HFF-Myc (cell line): ENCODE measurements at regions not wholly inside any gene's neighbourhood (a gene's known extent, or its start where the extent isn't known, plus 50 kb on each side); places are given as distances from the start of the nearest gene placed in this dataset.

Experiments
- DNase-seq: peaks from one replicate; pipeline ENCODE4 v3.0.0-alpha.2; 2011; ENCODE audit warnings: low read depth; ENCODE audit errors: extremely low read depth
- H3K4me3 ChIP-seq: replicated peaks from 2 replicates; pipeline ENCODE4 v1.5.1; 2011; ENCODE audit warnings: low read depth, mild to moderate bottlenecking, control low read depth, low read length
- TF ChIP-seq, protein P1 (sequence below): IDR thresholded peaks from 2 replicates; pipeline ENCODE4 v1.5.1; 2012; ENCODE audit warnings: mild to moderate bottlenecking, low read depth, low read length, control low read depth; ENCODE audit errors: missing control alignments

- DNase-seq = no peak
- H3K4me3 ChIP-seq = no peak overlapping the region
- TF ChIP-seq, protein P1, sequence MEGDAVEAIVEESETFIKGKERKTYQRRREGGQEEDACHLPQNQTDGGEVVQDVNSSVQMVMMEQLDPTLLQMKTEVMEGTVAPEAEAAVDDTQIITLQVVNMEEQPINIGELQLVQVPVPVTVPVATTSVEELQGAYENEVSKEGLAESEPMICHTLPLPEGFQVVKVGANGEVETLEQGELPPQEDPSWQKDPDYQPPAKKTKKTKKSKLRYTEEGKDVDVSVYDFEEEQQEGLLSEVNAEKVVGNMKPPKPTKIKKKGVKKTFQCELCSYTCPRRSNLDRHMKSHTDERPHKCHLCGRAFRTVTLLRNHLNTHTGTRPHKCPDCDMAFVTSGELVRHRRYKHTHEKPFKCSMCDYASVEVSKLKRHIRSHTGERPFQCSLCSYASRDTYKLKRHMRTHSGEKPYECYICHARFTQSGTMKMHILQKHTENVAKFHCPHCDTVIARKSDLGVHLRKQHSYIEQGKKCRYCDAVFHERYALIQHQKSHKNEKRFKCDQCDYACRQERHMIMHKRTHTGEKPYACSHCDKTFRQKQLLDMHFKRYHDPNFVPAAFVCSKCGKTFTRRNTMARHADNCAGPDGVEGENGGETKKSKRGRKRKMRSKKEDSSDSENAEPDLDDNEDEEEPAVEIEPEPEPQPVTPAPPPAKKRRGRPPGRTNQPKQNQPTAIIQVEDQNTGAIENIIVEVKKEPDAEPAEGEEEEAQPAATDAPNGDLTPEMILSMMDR = no peak
Observed at GRCh38 chr6:12436224-12436623, 146.1 kb downstream of the EDN1 start.

GRCh38 chr6:12436683-12437082 lies 146.5 kb downstream of the EDN1 start:
- TF ChIP-seq, protein P1 = no peak
- no peak for DNase-seq
- no peak overlapping the region for H3K4me3 ChIP-seq

- no peak overlapping the region for H3K4me3 ChIP-seq
- TF ChIP-seq, protein P1 = no peak
- DNase-seq = no peak
Observed at GRCh38 chr6:12439296-12439695, 149.1 kb downstream of the EDN1 start.

DNA sequence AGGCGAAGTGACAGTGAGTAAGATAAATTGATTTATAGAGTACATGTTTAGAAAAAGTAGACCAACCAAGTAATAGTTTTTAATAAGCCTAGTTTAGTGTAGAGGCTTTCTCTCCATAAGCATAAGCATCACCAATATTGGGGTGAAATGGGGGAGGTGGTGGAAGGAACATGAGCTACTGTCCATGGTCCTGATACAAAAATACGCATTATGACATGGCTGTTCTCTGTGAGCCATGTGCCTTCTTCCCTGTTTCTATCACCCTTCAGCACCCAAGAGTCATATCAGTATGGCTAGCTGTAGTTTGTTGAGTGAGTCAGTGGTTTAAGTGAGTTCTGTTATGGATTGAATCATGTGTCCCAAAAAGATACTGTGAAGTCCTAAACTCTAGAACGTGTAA lies 150.8 kb downstream of the EDN1 start:
- H3K4me3 ChIP-seq = no peak overlapping the region
- TF ChIP-seq, protein P1 = no peak
- no peak for DNase-seq

GRCh38 chr6:12442455-12442854 lies 152.3 kb downstream of the EDN1 start:
- H3K4me3 ChIP-seq = no peak overlapping the region
- TF ChIP-seq, protein P1 = no peak
- no peak for DNase-seq

- no peak overlapping the region for H3K4me3 ChIP-seq
- TF ChIP-seq, protein P1 = no peak
- DNase-seq = no peak
Observed at GRCh38 chr6:12446394-12446793, 156.2 kb downstream of the EDN1 start.

DNA sequence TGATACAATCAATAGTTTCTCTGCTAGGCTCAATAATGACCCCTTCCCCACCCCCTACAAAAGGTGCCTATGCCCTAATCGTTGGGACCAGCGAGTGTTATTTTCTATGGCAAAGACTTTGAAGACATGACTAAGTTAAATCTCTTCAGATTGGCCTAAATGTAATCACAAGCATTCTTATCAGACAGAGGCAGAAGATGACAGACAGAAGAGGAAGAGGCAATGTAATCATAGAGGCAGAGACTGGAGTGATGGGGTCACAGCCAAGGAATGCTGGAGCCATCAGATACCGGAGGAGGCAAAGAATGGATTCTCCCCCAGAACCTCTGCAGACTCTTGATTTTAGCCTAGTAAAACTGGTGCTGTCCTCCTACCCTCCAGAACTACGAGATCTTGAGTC lies 159.3 kb downstream of the EDN1 start:
- no peak overlapping the region for H3K4me3 ChIP-seq
- TF ChIP-seq, protein P1 = no peak
- DNase-seq = no peak
